DMS 273 treated with DMSO at 0.1 percent for 48 hours (cell line): ENCODE measurements at regions not wholly inside any gene's neighbourhood (a gene's known extent, or its start where the extent isn't known, plus 50 kb on each side); places are given as distances from the start of the nearest gene placed in this dataset.

Experiments used
- DNase-seq: peaks from one replicate; lab custom pipeline; 2025; lab: John Stamatoyannopoulos, UW

DNA sequence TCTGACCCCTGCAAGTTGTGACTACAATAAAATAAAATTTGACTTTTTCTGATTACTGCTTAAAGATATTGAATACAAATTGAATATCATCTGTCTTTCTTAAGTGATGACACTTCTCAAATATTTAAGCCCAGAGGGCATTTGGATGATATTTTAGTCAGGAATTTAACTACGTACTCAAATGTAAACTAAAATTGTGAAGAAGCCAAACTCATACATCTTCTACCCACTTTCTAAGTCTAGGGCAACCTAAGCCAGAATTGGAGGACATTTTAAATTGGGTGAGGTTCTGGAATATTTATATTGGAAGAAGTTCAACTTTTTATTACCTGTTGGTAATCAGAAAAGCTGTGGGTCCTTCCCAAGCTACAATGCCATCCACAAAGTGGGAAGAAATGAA, 149.1 kb upstream of the WDR11 start:
- no peak for DNase-seq

GRCh38 chr10:120705309-120705708, 145.9 kb upstream of the WDR11 start:
- DNase-seq = no peak

- no peak for DNase-seq
Observed at GRCh38 chr10:120710076-120710475, 141.1 kb upstream of the WDR11 start.

DNA sequence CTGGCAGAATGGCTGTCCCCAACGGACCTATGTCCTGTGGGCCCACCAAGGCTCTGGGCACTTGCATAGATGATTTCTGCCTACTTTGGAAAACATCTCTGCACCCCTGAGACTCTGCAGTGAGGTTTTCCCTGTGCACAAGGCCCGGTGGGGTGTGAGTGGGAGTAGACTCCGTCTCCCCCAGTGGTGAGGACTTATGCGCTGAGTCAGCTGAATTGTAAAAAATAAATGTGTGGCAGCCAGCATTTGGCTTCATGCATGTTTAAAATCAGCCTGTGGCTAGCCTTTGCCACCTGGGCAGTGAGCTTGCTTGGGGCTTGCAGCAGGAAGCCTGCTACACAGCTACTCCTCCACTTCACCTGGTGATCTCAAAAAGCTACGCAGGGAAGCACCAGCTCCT, 139.3 kb upstream of the WDR11 start:
- DNase-seq = no peak

DNA sequence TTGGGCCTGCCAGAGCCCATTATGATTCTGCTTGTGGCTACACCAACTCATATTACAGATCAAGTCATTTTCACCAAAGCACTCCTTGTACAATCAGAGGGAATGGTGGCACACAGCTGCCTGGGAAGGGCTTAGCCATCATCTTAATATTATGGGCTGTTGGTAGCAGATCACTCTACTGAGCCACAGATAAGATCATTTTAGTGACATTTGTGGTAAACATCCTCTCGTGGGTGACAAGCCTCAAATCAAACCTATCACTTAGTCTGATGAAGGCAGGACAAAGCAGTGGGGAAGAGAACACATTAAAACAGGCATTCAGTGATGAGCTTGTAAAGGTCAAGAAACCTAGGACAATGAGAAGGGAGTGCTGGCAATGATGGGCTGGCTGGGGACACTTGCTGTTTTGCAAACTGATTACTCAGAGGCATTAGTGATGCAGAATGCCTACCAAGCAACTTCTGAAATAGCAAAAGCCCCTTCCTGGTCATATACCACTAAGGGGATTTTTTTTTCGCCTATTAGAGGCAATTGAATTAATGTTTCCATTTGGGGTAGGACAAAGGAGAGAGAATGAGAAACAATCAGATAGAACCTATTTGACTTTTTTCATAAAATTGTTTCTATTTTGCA, 137.5 kb upstream of the WDR11 start:
- no peak for DNase-seq

GRCh38 chr10:120715171-120715570, 136.0 kb upstream of the WDR11 start:
- no peak for DNase-seq

DNA sequence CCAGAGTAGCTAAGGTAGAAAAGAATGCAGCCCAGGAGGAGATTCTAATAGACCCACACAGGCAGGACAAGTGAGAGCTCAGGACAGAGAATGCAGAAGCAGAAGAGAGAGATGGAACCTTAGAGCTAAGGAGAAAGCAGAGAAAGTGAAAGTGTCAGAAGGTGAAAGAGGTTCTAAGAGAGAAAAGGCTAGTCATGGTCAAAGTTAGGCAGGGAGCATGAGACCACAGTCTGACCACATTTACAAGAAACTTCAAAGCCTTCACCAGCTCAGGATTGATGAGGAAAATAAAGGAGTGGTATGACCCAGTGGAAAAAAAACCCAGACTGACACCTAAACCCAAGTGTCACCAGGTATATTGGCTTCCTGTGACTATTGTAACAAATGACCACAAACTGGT, 131.8 kb upstream of the WDR11 start:
- no peak for DNase-seq

DNA sequence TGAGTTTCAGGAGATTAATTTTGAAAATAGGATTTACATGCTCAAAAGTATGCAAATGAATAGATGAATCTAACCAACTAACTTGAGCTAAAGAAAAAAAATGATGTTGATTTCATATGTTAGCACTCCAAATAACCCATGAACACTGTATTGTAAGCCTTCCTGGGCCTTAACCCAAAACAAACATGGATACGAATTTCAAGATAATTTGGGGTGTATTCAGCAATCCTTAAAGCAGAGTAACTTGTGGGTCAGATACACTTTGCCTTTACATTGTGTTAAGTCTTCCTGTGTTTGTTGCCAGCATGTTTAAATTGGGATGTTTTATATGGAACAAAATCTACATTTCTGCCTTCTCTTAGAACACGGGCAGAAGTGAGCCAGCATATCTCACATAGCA, 124.2 kb upstream of the WDR11 start:
- no peak for DNase-seq

DNA sequence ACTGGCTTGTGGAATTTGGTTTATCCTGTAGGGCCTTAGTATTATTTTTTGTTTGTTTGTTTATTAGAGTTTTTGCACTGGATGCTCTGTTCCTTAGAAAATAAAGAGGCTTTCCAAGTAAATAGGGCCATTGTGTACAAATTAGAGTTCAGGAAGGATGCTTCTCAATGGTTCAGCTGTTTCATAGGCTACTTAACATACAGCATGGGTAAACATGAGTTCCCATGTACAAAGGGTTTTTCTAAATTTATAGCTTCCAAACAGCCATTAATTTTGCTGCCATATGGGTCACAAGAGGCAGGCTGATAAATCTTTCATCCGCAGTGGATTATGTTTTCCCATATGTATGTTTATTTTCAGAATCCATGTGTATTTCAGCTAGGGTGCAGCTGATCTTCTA, 121.6 kb upstream of the WDR11 start:
- DNase-seq = no peak

GRCh38 chr10:120732067-120732466, 119.1 kb upstream of the WDR11 start:
- no peak for DNase-seq

- DNase-seq = no peak
Observed at GRCh38 chr10:120732643-120733313, 118.4 kb upstream of the WDR11 start.

DNA sequence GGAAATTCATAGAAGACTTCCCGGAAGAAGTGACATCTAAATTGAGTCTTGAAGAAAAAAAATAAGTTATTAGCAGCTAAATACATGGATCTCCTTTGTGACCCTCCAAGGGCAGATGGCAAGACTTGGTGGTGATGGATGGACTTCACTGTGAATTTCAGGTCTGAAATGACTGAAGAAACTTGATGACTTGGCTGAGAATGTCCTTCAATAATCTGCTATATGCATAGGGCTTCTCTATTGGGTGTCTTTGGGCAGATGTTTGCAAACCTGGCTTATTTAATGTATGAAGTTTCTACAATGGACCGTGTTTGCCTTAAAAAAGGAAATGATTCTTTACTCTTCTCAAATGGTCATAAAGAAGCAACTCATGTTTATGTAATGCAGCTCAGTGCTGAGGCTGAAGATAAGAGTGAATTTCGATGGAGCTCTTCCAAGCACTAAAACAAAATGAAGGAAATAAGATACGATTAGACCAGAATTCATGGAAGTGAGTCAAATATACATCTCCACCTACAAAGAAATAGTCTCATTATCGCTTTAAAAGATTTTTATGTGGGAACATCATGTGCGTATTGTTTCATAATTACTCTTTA, 116.6 kb upstream of the WDR11 start:
- no peak for DNase-seq

DNA sequence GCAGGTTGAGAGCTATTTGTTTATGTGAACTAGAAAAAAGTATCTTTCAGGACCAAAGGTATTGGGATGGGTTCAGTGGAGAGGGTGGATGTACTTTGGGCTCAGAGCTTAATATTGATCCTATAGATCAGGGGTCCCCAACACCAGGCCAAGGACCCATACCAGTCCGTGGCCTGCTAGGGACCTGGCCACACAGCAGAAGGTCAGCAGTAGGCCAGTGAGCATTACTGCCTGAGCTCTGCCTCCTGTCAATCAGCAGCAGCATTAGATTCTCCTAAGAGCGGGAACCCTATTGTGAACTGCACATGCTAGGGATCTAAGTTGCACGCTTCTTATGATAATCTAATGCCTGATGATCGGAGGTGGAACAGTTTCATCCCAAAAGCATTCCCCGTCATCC, 115.8 kb upstream of the WDR11 start:
- no peak for DNase-seq

DNA sequence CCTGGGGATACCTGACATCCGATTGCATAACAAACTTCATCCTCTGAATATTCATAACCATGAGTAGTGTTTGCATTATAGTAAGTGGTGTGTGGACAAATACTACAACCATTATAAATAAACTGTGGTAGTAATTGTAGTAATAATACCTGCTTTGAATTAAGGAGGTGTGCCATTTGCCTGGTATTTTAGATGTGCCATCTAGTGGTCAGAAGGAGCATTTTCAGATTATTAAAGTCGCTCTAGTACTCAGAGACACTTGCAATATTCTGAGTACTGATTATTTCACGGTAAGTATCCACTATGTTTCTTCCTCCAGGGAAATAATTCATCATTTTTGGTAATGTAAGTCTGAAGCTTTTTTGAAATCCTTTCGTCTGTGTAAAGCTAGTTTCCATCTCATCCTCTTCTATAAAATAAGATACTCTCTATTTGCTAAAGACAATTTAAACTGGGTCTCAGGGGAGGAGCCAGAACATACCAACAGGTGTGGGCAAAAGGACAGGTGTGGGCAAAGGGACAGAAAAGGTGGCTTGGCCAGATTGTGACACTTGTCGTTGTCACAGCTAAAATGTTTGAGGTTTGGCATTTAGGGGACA, 115.3 kb upstream of the WDR11 start:
- peak; percentile 3 for DNase-seq

- no peak for DNase-seq
Observed at GRCh38 chr10:120736377-120736776, 114.8 kb upstream of the WDR11 start.

DNA sequence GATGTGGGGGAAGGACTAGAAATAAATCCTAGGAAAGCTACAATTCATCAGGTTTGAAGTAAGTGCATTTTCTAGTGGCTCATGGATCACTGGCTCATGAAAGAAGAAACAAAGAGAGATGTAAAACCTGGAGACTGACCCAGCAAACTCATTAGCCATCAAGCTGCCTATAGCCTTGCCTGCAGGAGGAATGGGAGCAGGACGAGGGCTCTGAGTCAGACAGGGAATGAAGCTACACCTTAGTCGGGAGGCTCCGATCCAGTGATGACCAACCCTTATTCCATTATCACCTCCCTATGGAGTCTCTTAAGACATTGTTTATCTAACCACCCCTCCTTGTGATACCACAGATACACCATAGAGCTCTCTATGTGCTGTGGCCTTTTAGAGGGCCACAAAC, 112.5 kb upstream of the WDR11 start:
- DNase-seq = no peak

- DNase-seq = no peak
Observed at GRCh38 chr10:120741396-120741795, 109.8 kb upstream of the WDR11 start.

GRCh38 chr10:120742373-120742772, 108.8 kb upstream of the WDR11 start:
- DNase-seq = no peak

GRCh38 chr10:120744040-120744439, 107.1 kb upstream of the WDR11 start:
- no peak for DNase-seq

DNA sequence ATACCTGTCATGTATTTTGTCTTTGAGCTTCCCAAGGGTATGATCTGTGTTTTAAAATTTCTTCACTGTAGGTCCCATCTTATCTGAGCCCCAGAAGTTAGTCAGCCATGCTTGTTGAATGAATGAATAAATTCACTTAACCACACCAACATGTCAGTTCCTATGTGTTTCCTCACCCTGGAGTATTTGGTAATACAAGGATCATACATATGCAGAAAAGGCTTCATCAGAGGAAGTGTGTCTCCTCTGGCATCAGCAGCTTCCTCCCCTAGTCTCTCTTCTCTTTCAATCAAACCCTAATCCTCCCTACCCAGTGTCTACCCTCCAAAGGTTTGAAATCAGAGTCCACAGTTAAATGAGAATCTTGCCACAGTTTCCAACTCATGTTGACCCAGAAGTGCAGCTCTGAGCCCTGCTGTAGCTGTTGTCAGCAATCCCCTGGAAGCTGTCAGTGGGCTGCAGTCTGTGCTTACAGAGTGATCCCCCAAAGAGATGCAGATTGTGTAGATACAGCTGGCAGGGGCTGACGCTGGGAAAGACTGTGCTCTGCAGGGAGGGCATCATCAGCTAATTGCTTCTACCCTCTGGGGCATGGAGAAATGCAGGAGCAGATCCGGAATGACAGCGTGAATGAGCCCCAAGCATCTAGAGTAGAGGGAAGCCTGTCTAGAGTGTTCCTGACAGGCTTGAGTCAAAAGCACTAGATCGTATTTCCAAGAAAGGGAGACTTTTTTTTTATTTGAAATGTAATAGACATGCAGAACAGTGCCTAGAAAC, 105.0 kb upstream of the WDR11 start:
- no peak for DNase-seq

DNA sequence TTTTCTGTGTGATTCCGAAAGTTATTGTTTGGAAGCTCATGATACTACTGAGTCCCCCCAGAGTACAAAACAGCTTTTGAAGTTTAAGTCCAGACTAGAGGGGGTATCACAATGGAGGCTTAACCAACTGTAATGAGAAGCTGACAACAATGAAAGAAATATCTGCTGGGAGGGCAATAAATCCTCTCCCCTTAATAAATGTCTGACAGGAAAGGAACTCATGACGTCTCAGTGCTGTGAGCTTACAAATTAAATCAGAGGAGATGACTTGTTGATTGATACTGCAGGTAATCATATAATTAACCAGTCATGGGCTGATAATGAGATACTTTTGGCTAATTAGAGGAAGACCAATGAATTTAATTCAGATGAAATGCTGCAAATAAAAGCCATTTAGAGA, 102.6 kb upstream of the WDR11 start:
- no peak for DNase-seq

DNA sequence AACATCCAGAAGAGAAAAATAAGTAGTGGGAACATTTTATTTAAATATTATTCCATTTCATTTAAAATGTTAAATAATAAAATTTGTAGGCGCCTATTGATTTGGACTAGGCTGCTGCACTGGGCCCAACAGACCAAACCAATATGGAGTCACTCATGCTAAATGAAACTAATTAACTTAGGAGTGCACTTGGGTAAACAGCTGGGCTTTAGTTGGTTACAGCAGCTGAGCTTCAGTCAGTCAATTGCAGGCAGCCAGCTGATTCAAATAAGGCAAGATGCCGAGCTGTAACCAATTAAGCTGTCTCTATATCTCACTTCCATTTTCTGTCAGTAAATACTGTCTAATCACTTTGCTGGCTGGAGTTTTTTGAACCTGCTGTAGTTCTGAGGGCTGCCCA, 102.1 kb upstream of the WDR11 start:
- no peak for DNase-seq
